HG03571 (cell line): ENCODE measurements at regions not wholly inside any gene's neighbourhood (a gene's known extent, or its start where the extent isn't known, plus 50 kb on each side); places are given as distances from the start of the nearest gene placed in this dataset.
A peak's percentile ranks its signal among the peaks of the same experiment; 100 is the strongest.

ENCODE experiments used
- ATAC-seq: cut with Tn5 transposase; IDR thresholded peaks from one replicate; pipeline ENCODE4 v1.9.1; 2021; ENCODE audit not compliant: unreplicated experiment

DNA sequence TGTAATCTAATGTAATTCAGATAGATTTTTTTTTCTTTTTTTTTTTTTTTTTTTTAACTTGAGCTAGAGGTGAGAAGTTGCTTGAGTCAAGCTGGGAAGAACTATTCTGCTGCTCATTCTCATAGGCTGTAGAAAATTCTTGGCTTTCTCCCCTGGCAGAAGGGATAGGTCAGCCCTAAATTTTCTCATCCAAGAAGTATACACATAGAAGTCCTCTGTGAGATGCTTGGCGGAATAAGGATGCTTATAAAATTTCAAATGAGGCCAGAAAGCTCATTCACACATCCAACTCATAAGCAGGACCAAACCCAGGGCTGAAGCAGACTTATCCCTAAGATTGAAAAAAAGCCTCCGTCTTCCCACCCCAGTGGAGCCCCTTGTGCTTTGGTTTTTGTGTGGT is 572.5 kb downstream of the SQOR start:
- no peak for ATAC-seq

DNA sequence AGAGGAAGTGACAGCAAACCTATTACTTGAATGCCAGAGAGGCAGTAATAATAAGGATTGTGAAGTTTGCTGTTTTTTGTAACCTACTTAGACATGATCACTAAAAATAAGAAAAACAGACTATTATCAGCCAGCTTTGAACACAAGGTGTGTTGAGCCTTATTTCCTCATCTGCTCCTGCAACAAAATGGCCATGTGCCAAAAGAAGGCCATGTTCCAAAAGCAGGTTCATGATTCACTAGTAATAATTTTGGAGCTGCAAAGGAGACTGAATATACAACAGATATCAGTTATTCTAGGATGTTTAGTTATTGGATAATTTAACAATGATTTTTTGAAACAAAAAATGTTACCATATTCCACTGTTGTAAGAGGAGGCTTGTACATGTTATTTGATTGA is 578.7 kb downstream of the SQOR start:
- ATAC-seq = no peak

DNA sequence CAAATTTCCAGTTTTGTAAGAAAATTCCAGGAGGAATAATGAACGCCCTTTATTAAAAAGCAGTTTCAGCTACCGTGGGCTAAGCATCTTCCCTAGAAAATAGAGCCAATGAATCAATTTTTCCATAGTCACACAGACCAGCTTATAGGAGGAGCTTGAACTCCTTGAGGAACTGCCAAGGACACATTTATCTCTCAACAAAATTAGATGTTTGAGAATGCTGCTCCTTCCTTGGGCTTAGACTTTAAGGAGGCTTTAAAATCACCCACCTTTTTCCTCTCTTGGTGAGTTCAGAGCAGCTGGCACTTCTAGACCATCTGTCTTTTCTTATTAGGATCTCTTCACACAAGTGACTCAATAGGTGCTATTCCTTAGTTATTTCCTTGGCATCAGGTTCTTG is 588.0 kb downstream of the SQOR start:
- ATAC-seq = no peak

DNA sequence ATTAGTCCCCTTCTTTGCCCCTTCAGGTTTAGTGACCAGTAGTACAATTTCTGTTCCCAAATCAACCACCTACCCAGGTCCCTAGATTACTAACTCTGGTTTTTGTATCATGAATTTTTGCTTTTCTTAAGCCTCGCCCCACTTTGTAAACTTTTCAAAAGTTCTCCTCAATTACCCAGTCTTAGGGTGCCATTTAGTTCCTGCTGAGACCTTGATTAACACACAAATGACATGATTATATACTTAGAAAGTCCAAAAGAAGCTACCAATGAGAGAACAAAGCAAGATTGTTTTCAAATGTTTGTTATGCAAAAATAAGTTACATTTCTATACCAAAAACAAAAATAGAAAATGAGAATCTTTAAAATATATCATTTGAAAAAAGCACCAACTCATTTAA is 594.4 kb downstream of the SQOR start:
- ATAC-seq = no peak

DNA sequence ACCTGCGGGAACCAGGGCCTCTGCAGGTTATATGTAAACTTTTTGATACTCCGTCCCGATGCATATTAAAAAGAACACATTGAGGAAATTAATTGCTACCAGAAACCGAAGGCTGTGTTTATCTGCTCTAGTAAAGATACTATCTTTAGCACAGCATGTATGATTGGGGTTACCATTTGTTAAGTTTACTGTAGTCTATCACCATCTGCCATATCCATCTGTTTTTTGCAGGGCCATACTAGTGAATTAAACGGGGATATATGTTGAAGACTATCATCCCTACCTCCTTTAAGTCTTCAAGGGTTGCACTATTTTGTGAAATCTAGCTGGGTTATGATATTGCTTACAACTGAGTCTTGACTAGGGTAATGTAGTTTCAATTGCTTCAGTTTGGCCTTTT is 597.0 kb downstream of the SQOR start:
- ATAC-seq = no peak

DNA sequence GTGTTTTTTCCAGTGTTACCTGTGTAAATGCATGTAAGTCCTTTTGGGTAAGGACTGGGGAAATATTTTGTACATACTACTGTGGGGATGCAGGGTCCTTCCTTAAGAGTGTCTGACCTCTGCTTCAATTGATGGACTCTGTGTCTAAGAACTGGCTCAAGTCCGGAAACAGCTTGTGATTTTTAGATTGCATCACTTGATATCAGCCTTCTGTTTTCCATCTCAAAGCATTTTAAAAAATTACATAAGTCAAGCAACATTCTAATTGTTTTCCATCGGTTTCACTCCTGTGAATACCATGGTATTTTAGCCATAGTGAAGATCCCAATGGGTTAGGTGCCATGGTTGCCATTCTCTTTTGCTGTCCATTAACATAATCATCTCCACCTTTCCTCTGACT is 597.6 kb downstream of the SQOR start:
- ATAC-seq = no peak

DNA sequence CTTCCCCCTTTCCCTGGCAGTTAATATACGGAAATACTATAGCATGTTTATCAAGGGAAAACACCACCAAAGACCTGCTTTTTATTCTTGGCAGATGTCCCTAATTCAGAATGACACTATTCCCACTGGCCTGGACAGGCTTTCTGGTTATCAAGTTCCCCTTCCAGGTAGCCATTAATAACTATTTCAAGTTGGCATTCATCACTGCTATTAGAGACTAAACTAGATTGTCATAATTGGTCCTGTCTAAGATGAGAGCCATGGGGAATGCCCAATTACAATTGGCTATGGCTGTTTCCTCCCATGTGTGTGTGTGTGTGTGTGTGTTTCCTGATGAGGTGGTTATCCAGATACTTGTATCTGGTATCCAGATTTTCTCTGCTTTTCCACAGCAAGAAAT is 608.1 kb downstream of the SQOR start:
- no peak for ATAC-seq

DNA sequence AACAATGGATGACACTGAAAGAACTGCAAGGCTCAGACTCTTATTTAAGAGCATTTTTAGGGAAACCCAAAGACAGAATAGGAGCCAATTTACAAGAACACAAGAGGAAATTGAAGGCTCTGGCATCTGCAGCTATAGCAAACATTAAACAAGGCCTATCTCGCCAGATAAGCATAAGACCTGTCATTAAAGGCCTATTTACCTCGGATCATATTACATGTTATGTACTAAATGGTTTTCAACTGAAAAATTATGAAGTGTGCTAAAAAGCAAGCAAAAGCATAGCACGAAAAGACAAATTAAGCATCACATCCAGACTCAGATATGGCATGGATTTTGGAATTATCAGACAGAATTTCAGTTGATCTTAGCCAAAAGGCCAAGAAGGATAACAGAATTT is 617.1 kb downstream of the SQOR start:
- no peak for ATAC-seq

DNA sequence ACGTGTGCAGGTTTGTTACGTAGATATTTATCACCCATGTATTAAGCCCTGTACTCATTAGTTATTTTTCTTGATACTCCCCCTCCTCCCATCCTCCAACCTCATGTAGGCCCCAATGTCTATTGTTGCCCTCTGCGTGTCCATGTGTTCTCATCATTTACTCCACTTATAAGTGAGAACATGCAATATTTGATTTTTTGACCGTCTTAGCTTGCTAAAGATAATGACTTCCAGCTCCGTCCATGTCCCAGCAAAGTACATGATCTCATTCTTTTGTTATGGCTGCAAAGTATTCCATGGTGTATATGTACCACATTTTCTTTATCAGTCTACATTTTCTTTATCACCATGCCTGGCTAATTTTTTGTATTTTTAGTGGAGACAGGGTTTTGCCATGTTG is 623.2 kb downstream of the SQOR start:
- ATAC-seq = no peak

DNA sequence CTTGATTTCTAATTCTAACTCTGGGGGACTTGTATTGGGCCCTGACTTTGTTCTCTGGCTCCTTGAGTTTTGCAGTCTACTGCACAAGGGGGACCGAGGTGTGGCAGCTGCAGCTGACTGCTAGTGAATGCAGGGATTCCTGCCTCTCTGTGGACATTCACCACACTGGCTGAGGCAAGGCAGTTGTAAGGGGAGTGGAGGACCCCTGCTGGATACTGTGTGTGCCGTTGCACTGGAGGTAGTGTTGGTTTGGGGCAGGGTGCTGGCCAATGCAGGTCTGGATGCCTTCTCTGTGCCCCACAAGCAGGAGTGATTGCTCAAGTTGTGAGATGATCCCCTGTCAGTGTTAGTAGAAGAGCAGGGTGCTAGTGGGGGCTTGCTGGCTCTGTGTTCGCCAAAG is 626.1 kb downstream of the SQOR start:
- ATAC-seq = no peak

DNA sequence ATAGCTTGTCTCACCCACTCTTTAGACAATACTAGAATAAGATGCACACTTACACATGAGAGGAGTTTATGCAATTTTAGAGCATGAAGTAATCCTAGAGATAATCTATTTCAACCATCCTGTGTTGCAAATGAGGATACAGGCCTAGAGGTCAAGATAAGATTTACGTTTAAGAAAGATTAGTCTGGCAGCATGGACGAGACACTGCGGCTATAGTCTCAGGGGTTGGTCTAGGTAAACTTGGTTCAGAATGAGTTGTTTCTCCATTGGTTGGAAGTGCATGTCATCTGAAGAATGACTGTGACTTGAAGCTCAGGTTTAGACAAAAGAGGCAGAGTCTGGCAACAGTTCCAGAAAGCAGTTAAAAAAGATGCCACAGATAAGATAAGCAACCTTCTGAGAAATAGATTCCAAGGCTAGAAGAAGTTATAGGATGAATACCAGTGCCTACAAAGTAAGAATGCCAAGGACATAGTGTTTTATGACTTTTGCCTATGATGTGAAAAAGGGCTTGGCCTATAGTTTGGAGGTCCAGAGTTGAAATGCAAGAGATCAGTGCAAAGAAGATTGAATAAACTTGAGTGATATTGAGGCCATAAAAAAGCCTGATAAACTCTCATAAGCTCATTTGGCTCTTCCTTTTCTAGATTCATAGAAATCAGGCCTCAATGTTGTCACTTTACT is 631.0 kb downstream of the SQOR start:
- ATAC-seq = no peak

DNA sequence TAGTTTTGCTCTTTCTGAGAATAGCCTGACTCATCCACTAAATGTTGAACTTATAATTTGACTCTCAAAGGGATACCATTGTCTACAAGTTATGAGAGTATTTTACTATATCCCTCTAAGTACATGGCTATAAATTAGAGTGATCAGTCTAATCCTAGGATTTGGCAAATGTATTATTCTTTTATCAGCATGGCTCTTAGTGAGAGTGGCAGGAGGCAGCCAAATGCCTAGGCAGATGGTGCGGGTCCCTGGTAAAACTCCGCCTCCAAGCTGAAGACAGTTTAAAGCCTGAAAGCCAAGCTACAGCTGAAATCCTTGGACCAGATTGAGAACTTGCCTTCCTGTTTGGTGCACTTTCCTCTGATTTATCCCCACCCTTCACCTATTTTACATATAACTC is 631.8 kb downstream of the SQOR start:
- ATAC-seq = no peak

DNA sequence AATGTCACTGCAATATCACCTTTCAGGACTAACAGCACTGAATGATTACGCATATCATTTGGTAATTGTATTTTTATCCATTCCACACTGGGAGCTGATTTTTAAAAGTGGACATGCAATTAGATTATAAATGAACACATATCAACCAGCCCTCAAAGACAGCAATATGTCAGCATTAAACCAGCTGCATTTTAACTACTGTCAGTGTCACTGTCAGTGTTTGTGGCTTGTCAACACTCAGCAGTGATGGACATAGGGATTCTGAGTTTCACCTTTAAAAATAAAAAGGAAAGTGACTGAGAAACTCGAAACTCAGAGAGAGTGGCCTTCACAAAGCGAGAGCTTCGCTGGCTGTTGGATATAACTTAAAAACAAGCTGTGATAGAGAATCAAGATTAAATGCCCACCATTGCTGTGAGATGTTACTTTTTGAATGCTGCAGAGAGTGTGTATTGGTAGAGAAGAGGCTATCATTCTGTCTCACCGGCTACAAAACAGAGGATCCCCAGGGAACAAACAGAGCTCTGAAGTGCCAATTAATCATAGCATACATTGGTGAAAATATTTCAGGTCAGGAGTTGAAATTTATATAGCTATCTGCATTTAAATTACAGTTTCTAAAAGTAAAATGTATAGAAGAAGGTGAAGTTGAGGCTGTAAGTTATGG is 635.8 kb downstream of the SQOR start:
- ATAC-seq = no peak

DNA sequence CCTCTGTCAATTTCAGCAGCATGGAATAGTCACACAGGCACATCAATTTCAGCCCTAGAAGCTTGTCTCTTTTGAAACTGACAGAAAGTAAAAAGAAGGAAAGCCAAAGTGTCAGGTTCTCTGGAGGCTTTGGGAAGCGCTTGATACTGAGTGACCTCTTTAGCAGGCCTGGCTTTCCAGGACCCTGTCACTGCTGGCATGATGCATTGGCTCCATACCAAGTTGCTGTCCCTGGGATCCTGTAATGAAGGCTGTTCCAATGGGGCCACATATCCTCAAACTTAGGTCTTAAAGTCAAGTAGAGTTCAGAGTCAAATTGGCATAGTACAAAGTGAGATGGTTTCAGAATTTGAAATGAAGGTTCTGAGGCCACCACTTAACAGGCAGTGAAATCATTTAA is 640.9 kb downstream of the SQOR start:
- ATAC-seq = no peak

DNA sequence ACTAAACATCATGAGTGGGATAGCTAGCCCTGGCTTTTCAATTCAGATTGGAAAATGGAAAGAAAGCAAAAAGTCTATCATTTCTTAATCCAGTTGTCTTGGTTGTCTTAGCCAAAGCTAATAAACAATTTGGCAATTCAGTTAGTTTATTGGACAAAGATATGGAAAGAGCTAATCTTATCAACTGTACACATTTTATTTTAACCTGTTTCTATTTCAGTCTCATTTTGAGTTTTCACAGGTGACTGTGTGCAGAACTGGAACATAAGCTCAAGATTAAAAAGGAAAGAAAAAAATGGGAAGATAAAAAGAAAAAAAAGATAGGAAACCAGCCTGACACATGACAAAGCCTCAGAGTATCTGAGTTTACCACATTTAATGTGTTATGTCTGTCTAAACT is 642.6 kb downstream of the SQOR start:
- no peak for ATAC-seq

DNA sequence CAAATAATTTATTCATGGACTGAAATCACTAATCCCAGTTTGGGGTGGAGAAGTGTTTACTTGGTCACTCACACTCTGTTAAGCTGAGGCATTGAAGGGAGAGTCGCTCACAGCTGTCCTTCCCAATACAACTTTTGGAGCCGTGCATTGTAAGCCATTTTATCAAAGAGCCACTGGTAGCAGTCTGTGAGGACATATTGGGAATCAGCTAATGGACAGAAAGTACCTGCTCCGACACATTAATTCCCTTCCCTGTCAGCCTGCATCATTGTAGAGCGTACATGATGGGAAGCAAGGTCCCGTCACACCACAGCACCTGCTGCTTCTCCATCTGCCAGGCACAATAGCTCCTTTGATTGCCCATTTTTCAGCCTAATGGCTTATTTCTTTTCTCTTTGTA is 643.2 kb downstream of the SQOR start:
- no peak for ATAC-seq

DNA sequence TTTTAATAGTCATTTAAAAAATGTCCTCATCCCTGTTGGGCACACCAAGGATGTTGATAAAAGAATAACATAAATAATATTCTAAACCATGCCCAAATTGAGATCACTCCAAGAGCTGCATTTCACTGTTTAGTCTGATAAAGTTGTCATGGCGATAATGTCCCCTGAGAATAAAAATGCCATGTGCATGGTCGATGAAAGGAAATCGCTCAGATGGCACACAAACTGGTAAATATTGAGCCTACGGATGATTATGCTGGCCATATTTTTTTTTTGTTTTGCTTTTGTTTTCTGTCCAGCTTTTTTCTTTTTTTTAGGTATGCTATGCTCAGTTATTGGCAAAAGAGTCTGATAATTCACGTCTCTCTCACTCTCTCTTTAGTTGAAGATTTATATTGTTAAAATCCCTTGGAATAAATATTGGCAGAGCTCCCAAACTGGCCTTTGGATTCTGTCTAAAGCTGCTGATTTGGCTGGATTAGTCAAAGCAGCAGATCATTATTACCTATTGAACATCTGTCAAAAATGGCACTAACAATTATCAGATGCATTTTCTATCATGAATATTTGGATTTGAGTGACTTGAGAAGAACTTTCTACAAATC is 643.8 kb downstream of the SQOR start:
- ATAC-seq = no peak

DNA sequence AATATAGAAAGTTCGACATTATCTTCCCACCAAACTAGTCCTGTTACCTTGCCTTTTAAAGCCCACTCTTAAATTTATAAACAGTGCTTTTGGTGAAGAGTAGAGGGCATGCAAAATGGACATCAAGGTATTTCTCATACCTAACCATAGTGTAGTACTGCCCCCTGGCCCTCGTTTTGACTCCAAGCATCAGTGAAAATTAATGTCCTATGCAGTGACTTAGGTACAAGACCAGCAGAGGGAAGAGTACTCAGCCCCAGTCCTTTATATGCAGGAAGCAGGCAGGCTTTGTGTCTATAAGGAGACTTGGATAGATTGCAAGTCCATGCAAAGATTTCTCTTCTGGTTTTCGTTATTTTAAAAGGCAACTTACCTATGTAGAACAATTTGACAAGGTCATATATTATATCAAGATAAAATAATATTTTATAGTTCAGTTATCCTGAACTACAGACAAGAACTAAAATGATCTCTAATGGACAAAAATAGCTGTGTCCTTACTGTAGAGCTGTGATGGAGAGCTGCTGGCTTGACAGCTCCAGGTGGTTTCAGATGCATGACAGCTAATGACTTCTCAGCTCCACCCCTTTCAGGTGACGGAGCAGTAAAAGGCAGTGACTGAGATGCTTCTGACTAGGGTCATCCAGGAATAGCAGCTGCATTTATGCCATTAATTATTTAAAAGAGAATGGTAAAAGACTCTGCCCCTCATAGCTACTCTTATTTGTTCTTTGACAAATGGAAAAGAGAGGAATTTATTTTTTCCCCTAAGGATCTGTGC is 646.1 kb downstream of the SQOR start:
- no peak for ATAC-seq

DNA sequence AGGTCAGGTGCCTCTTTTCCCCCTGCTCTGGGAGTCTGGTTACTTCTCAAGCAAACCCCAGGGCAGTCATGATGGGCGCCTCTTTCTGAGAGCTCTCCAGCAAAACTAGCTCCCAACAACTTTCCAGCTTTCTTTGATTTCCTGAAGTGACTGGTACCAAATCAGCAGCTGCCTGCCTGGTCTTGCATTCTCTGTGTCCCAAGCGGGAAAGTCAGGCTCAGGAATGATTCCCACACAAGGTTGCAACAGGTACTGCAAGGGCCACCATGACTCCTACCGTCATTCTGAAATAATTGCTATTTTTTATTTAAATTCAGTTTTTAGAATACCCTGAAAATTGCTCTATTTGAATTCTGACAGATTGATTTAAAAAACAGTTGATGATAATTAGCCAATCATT is 658.7 kb downstream of the SQOR start:
- ATAC-seq = no peak

DNA sequence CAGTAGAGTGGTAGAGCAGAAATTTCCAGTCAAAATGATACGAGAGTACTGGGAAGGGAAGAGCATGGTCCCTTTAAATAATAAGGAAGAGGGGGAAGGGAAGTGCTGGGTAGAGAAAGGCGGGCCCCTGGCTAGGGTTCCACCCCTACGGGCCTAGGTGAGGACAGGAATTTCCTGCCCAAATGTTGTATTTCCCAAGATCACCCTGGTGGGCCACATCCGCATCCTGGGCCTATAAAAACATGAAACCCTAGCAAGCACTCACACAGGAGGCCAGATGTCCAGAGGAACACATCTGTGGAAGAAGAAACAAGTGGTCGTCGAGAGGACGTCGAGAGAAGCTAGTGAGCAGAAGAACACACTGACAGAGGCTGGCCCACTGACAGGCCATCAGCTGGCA is 661.2 kb downstream of the SQOR start:
- no peak for ATAC-seq

DNA sequence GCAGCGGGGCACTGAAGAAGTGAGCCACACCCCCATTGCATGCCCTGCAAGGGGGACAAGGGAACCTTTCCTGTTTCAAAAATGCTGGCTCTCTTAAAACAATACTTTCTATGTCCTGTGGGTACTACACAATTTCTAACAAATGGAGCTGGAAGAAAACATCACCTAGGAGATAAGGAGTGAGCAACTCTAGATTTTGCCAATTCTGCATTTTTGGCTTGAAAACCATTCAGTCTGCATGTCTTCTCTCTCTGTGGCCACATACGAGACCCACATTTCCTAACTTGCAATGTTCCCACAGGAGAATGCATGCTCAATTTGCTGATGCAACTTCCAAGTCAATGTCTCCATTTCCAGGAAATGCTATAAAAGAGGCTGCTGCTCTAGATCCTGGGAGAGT is 662.0 kb downstream of the SQOR start:
- no peak for ATAC-seq

DNA sequence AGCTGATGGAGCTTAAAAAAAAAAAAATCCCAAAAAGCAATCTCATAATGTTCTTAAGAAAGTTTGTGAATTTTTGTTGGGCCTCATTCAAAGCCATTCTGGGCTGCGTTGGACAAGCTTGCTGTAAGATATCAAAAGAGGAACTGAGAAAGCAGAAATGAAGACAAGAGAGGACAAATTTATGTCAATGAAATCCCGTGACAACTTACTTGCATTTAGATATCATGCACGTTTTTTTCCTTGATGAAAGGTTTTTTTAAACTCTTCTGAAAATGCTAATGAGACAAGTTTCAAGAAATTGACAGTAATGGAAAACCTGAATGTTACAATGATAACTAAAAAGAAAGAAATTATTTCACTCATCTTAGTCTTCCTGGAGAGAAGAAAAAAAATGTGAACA is 662.9 kb downstream of the SQOR start:
- ATAC-seq = peak; percentile 88
